ENCODE measurements at regions not wholly inside any gene's neighbourhood (a gene's known extent, or its start where the extent isn't known, plus 50 kb on each side); places are given as distances from the start of the nearest gene placed in this dataset.

DNA sequence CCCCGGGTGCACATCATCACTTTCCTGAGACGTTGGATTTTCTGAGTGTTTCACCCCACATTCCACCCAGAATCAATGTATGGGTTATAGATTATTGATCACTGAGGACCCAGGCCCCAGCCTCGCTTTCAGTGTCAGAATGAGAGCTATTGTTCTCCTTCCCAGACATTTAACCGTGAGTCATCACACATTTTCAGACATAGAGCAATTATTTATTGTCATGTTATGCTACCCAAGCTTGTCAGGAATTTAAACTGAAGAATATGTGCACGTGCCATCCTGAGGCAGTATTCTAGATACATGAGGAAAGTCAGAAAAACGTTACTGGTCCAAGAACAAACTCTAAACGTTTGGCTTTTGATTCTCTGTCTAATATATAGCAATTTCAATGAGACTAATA, 276.6 kb upstream of the ZNF507 start:
- H3K14ac ChIP-seq (ENCODE audit: insufficient read length) = no peak overlapping the region
- ChIA-PET CTCF (ENCODE audit: partially characterized antibody) (interaction anchor here (4.5 kb wide), 1 partner anchor 8 kb away, joined by 19 read pairs; no protein-coding TSS in a partner anchor), POLR2A (ENCODE audit: partially characterized antibody) (no interaction called here)
- H3K23ac ChIP-seq (ENCODE audit: insufficient read length) = no peak overlapping the region
- H3K56ac ChIP-seq (replicated peaks; ENCODE audit: insufficient read length, low read depth, low read length) = no peak overlapping the region
- H3K27me3 ChIP-seq (replicated peaks in 1 of 4; ENCODE audit: control insufficient read depth in 3 of 4, extremely low read depth in 1 of 4, insufficient read depth in 3 of 4, low read length in 3 of 4) = no peaks in the 10 kb centered on the region
- H4K20me1 ChIP-seq (replicated peaks in 1 of 2; ENCODE audit: control insufficient read depth in 1 of 2, insufficient read depth in 2 of 2, low read length in 2 of 2) = no peaks in the 10 kb centered on the region
- no peak overlapping the region for H4K91ac ChIP-seq (replicated peaks; ENCODE audit: insufficient read length, low read length)
- no peak overlapping the region for H3K4me3 ChIP-seq (ENCODE audit: extremely low read depth in 1 of 4, insufficient read depth in 2 of 4, low read depth in 3 of 4, low read length in 4 of 4)
- DNase-seq (ENCODE audit: low read depth in 1 of 2, low spot score in 2 of 2) = no peak
- no peak overlapping the region for H2BK120ac ChIP-seq (replicated peaks; ENCODE audit: low read depth, low read length)
- H2BK15ac ChIP-seq (ENCODE audit: low read length) = no peak overlapping the region
- FAIRE-seq = no peak
- H3K18ac ChIP-seq (ENCODE audit: extremely low read depth, low read length) = no peak overlapping the region
- 85% methylated on average over 7 of the region's 7 CpGs; no CpG with 5 or more reads in 1 of the 2 experiments for WGBS, 2 experiments (ENCODE audit: extremely low coverage in 1 of 2, insufficient coverage in 1 of 2, insufficient read length in 1 of 2, insufficient replicate concordance in 2 of 2, low coverage in 1 of 2, low lambda C conversion rate in 2 of 2, missing lambda C conversion rate in 1 of 2)
- H2BK12ac ChIP-seq (ENCODE audit: low read depth, low read length) = no peak overlapping the region
- no peaks in the 10 kb centered on the region for H3K79me2 ChIP-seq (ENCODE audit: control insufficient read depth in 1 of 2, insufficient read depth in 2 of 2, low read length in 2 of 2)
- no peak overlapping the region for H2BK5ac ChIP-seq (ENCODE audit: low read depth, low read length)
- H3K4me1 ChIP-seq (replicated peaks in 1 of 4; ENCODE audit: control insufficient read depth in 3 of 4, insufficient read depth in 4 of 4, low read length in 3 of 4) = no peaks in the 10 kb centered on the region
- no peak overlapping the region for H4K5ac ChIP-seq (ENCODE audit: insufficient read length, low read depth, low read length)
- no peak overlapping the region for H3K4ac ChIP-seq (replicated peaks; ENCODE audit: insufficient read length, low read depth, low read length)
- no peaks in the 10 kb centered on the region for H3K23me2 ChIP-seq (ENCODE audit: low read depth, low read length)
- no peak overlapping the region for H3K27ac ChIP-seq (ENCODE audit: low read depth, low read length)
- no peaks in the 10 kb centered on the region for H3K79me1 ChIP-seq (ENCODE audit: low read depth, low read length)
- no peaks in the 10 kb centered on the region for H3K9me3 ChIP-seq (ENCODE audit: insufficient read depth in 2 of 2, low read depth in 1 of 2, low read length in 1 of 2)
- no peak overlapping the region for H3K4me2 ChIP-seq (ENCODE audit: insufficient read depth in 1 of 2, low read depth in 2 of 2, low read length in 2 of 2)
- H2BK20ac ChIP-seq (ENCODE audit: low read length) = no peak overlapping the region
- H3K36me3 ChIP-seq (ENCODE audit: control insufficient read depth in 2 of 4, insufficient read depth in 4 of 4, low read length in 3 of 4) = no peaks in the 10 kb centered on the region
- no peak overlapping the region for H3K9ac ChIP-seq (replicated peaks in 1 of 4; ENCODE audit: extremely low read depth in 1 of 4, low read depth in 3 of 4, low read length in 3 of 4)
- H4K8ac ChIP-seq (ENCODE audit: extremely low read depth, insufficient read depth, low read length) = no peak overlapping the region
- TF ChIP-seq RFX5 (IDR thresholded peaks at IDR 0.05; ENCODE audit: borderline replicate concordance, low read depth, low read length) = no peak
- no peak for TF ChIP-seq MAFK (IDR thresholded peaks at IDR 0.05; ENCODE audit: low read depth, low read length)
- TF ChIP-seq EZH2 (IDR thresholded peaks at IDR 0.05; ENCODE audit: low read depth, low read length, severe bottlenecking) = no peak
- TF ChIP-seq RNF2 (IDR thresholded peaks at IDR 0.05; ENCODE audit: borderline replicate concordance, low read depth, low read length, missing control alignments, poor library complexity, severe bottlenecking) = no peak
- TF ChIP-seq CREB1 (IDR thresholded peaks at IDR 0.05) = no peak
- H2AFZ ChIP-seq (ENCODE audit: low read length) = no peak overlapping the region
- H2AK5ac ChIP-seq (ENCODE audit: low read depth, low read length) = no peak overlapping the region
